Stimulated activated memory B cell treated with anti-CD40 and anti-IgM and Interleukin-4, amounts not matched to agents 10 μg/mL and 1 μg/mL and 100 μg/mL, for 72 hours (primary cell): ENCODE measurements at regions not wholly inside any gene's neighbourhood (a gene's known extent, or its start where the extent isn't known, plus 50 kb on each side); places are given as distances from the start of the nearest gene placed in this dataset.

Experiments used
- ATAC-seq: fragments of 150-1000 bp; cut with Tn5 transposase; 2 replicates; pipeline ENCODE4 v1.10.0; 2021
- H3K27ac Mint-ChIP-seq: one replicate; pipeline ENCODE4 v1.8.0; 2022; ENCODE audit warnings: mild to moderate bottlenecking, mixed read lengths
- H3K27me3 Mint-ChIP-seq: one replicate; pipeline ENCODE4 v1.8.0; 2022; ENCODE audit warnings: mixed read lengths
- H3K36me3 Mint-ChIP-seq: one replicate; pipeline ENCODE4 v1.8.0; 2022; ENCODE audit warnings: mixed read lengths
- H3K4me1 Mint-ChIP-seq: one replicate; pipeline ENCODE4 v1.8.0; 2022; ENCODE audit warnings: mixed read lengths
- H3K4me3 Mint-ChIP-seq: one replicate; pipeline ENCODE4 v1.8.0; 2022; ENCODE audit warnings: mild to moderate bottlenecking, moderate library complexity, mixed read lengths
- H3K9me3 Mint-ChIP-seq: one replicate; pipeline ENCODE4 v1.8.0; 2022; ENCODE audit warnings: mixed read lengths

- ATAC-seq: peak; percentile 67
- no peak overlapping the region for H3K27ac Mint-ChIP-seq
- peaks cover 17% of the 10 kb centered on the region for H3K27me3 Mint-ChIP-seq
- no peaks in the 10 kb centered on the region for H3K36me3 Mint-ChIP-seq
- no peaks in the 10 kb centered on the region for H3K9me3 Mint-ChIP-seq
- peaks cover 5% of the 10 kb centered on the region for H3K4me1 Mint-ChIP-seq
- no peak overlapping the region for H3K4me3 Mint-ChIP-seq
Measured at GRCh38 chr11:26276798-26277424, 55.0 kb upstream of the ANO3 start.

GRCh38 chr11:26278354-26278753 is 53.6 kb upstream of the ANO3 start:
- no peaks in the 10 kb centered on the region for H3K9me3 Mint-ChIP-seq
- no peak overlapping the region for H3K27ac Mint-ChIP-seq
- peaks cover 5% of the 10 kb centered on the region for H3K4me1 Mint-ChIP-seq
- H3K4me3 Mint-ChIP-seq: no peak overlapping the region
- H3K27me3 Mint-ChIP-seq: peaks cover 17% of the 10 kb centered on the region
- ATAC-seq: no peak
- H3K36me3 Mint-ChIP-seq: no peaks in the 10 kb centered on the region
